IMR-90 (cell line): ENCODE measurements at regions not wholly inside any gene's neighbourhood (a gene's known extent, or its start where the extent isn't known, plus 50 kb on each side); places are given as distances from the start of the nearest gene placed in this dataset.

ENCODE experiments used
- ATAC-seq: fragments of 200-7000 bp; cut with Tn5 transposase; 2 replicates; pipeline ENCODE4 v1.9.1; 2020; ENCODE audit warnings: low read depth, mild to moderate bottlenecking, moderate library complexity
- BruUV-seq: library from RNA; stranded (reverse); fragments of 400-500 nt; replicated peaks from 2 replicates; lab custom pipeline; 2021; lab: Mats Ljungman, UMichigan
- CTCF ChIA-PET: fragments of 300-600 bp; formaldehyde crosslinking; extraction: SDS; loops from one replicate; lab custom pipeline; 2021; ENCODE audit warnings: antibody characterized with exemption; lab: Yijun Ruan, JAX
- POLR2A ChIA-PET: fragments of 300-600 bp; sonication (Branson Sonifier 250); formaldehyde crosslinking; loops from one replicate; lab custom pipeline; 2022; ENCODE audit warnings: antibody characterized with exemption; ENCODE audit not compliant: unreplicated experiment; lab: Charles Lee
- DNase-seq: peaks from one replicate; pipeline ENCODE4 v3.0.0; 2013
- H2AFZ ChIP-seq: replicated peaks from 2 replicates; pipeline ENCODE3; 2013; ENCODE audit warnings: low read length, mild to moderate bottlenecking; ENCODE audit not compliant: poor library complexity
- H2AK5ac ChIP-seq: 2 replicates; pipeline ENCODE4 v1.6.1; 2013; ENCODE audit warnings: low read depth, low read length, inconsistent platforms
- H2AK9ac ChIP-seq: replicated peaks from 2 replicates; pipeline ENCODE3; 2013; ENCODE audit warnings: mild to moderate bottlenecking, low read depth, low read length, moderate library complexity; ENCODE audit not compliant: poor library complexity
- H2BK120ac ChIP-seq: 2 replicates; pipeline ENCODE4 v1.6.1; 2013; ENCODE audit warnings: low read depth, low read length, inconsistent platforms
- H2BK15ac ChIP-seq: 3 replicates; pipeline ENCODE4 v1.6.1; 2013; ENCODE audit warnings: low read depth, low read length, inconsistent platforms
- H2BK20ac ChIP-seq: 2 replicates; pipeline ENCODE4 v1.6.1; 2013; ENCODE audit warnings: low read depth, mild to moderate bottlenecking, inconsistent platforms, low read length, moderate library complexity
- H2BK5ac ChIP-seq: 2 replicates; pipeline ENCODE4 v1.6.1; 2013; ENCODE audit warnings: mild to moderate bottlenecking, low read depth, low read length, inconsistent platforms; ENCODE audit not compliant: poor library complexity, severe bottlenecking
- H3K14ac ChIP-seq: replicated peaks from 2 replicates; pipeline ENCODE4 v1.6.1; 2013; ENCODE audit warnings: low read depth, low read length, inconsistent platforms
- H3K18ac ChIP-seq: 2 replicates; pipeline ENCODE4 v1.6.1; 2013; ENCODE audit warnings: low read depth, low read length, control low read depth
- H3K23ac ChIP-seq: 2 replicates; pipeline ENCODE4 v1.6.1; 2013; ENCODE audit warnings: low read depth, low read length, inconsistent platforms
- H3K27ac ChIP-seq: 2 replicates; pipeline ENCODE4 v1.5.1; 2013; ENCODE audit warnings: mild to moderate bottlenecking, control low read depth, low read length; ENCODE audit not compliant: insufficient read depth
- H3K27me3 ChIP-seq: 2 replicates; pipeline ENCODE4 v1.6.1; 2013; ENCODE audit warnings: low read length; ENCODE audit not compliant: control insufficient read depth, insufficient read depth
- H3K36me3 ChIP-seq: 2 replicates; pipeline ENCODE4 v1.6.1; 2013; ENCODE audit warnings: low read length, mixed read lengths; ENCODE audit not compliant: control insufficient read depth, insufficient read depth
- H3K4ac ChIP-seq: 2 replicates; pipeline ENCODE4 v1.6.1; 2013; ENCODE audit warnings: low read depth, low read length, inconsistent platforms
- H3K4me1 ChIP-seq: 2 replicates; pipeline ENCODE4 v1.6.1; 2013; ENCODE audit warnings: low read length, mixed read lengths; ENCODE audit not compliant: control insufficient read depth, insufficient read depth
- H3K4me2 ChIP-seq: 2 replicates; pipeline ENCODE4 v1.6.1; 2013; ENCODE audit warnings: low read depth, mild to moderate bottlenecking, control low read depth, low read length, moderate library complexity
- H3K4me3 ChIP-seq: 2 replicates; pipeline ENCODE4 v1.5.1; 2013; ENCODE audit warnings: low read depth, mild to moderate bottlenecking, control low read depth, low read length, moderate library complexity; ENCODE audit not compliant: insufficient read depth
- H3K56ac ChIP-seq: 2 replicates; pipeline ENCODE4 v1.6.1; 2013; ENCODE audit warnings: low read length, inconsistent platforms; ENCODE audit not compliant: insufficient read depth; ENCODE audit errors: extremely low read depth
- H3K79me1 ChIP-seq, 2 experiments: 2 replicates each; pipeline ENCODE4 v1.6.1; 2013; ENCODE audit warnings: low read length in 2 of 2, inconsistent platforms in 1 of 2, low read depth in 1 of 2
- H3K9ac ChIP-seq: 2 replicates; pipeline ENCODE4 v1.6.1; 2013; ENCODE audit warnings: low read depth, low read length, control low read depth
- H3K9me1 ChIP-seq: 2 replicates; pipeline ENCODE4 v1.6.1; 2013; ENCODE audit warnings: low read length, inconsistent platforms; ENCODE audit not compliant: insufficient read depth
- H3K9me3 ChIP-seq: 2 replicates; pipeline ENCODE4 v1.6.1; 2013; ENCODE audit warnings: low read length; ENCODE audit not compliant: control insufficient read depth, insufficient read depth
- H4K20me1 ChIP-seq: 2 replicates; pipeline ENCODE4 v1.6.1; 2013; ENCODE audit warnings: low read length, inconsistent platforms; ENCODE audit not compliant: insufficient read depth
- H4K5ac ChIP-seq: 2 replicates; pipeline ENCODE4 v1.6.1; 2013; ENCODE audit warnings: mild to moderate bottlenecking, low read depth, low read length, control low read depth
- H4K8ac ChIP-seq, 2 experiments: 2 replicates each; pipeline ENCODE4 v1.6.1; 2013; ENCODE audit warnings: low read depth in 2 of 2, low read length in 2 of 2, control low read depth in 1 of 2, inconsistent platforms in 1 of 2
- H4K91ac ChIP-seq: 2 replicates; pipeline ENCODE4 v1.6.1; 2013; ENCODE audit warnings: low read depth, low read length, inconsistent platforms; ENCODE audit not compliant: insufficient read depth
- CEBPB ChIP-seq: IDR thresholded peaks from 2 replicates; pipeline ENCODE4 v1.6.1; 2012; ENCODE audit warnings: low read depth, low read length, improper control_type of control experiment
- FOS ChIP-seq: fragments of 150-350 bp; IDR thresholded peaks from 2 replicates; pipeline ENCODE4 v1.6.1; 2016; ENCODE audit warnings: low read depth, low read length
- MAFK ChIP-seq: IDR thresholded peaks from 2 replicates; pipeline ENCODE4 v1.6.1; 2012; ENCODE audit warnings: low read depth, low read length, improper control_type of control experiment
- MAZ ChIP-seq: IDR thresholded peaks from 2 replicates; pipeline ENCODE4 v1.6.1; 2012; ENCODE audit warnings: low read depth, mild to moderate bottlenecking, low read length, improper control_type of control experiment, moderate library complexity, borderline replicate concordance
- NFE2L2 ChIP-seq: fragments of 150-350 bp; IDR thresholded peaks from 2 replicates; pipeline ENCODE4 v1.6.1; 2016; ENCODE audit warnings: low read depth, mild to moderate bottlenecking, low read length
- RAD21 ChIP-seq: IDR thresholded peaks from 2 replicates; pipeline ENCODE4 v1.6.1; 2012; ENCODE audit warnings: low read length, improper control_type of control experiment
- WGBS, 2 experiments: methylation state at CpG; one replicate each; pipeline versions ENCODE4 v1.1.5 to v1.1.7; 2013; ENCODE audit warnings: missing lambda C conversion rate in 2 of 2; ENCODE audit not compliant: insufficient read length in 1 of 2; ENCODE audit errors: extremely low coverage in 2 of 2; 5-methylcytosine and 5-hydroxymethylcytosine counted together
- dilution Hi-C: fragments of 300-500 bp; cut with HindIII; formaldehyde crosslinking; loops from one replicate; pipeline ENCODE4 v1.14.3; 2018; ENCODE audit warnings: low sequenced_read_pairs; ENCODE audit not compliant: unreplicated experiment
- in situ Hi-C: fragments of 300-500 bp; cut with MboI; formaldehyde crosslinking; loops from 3 replicates; pipeline ENCODE4 v1.14.3; 2019; ENCODE audit warnings: low sequenced_read_pairs, inconsistent platforms, mixed read lengths
- intact Hi-C: fragments of 100-400 bp; cut with micrococcal nuclease; formaldehyde crosslinking; loops from 2 replicates; pipeline ENCODE4 v1.10.0; 2022
- TF ChIP-seq, protein P1 (sequence below): fragments of 150-350 bp; IDR thresholded peaks from 2 replicates; pipeline ENCODE4 v1.6.1; 2016; ENCODE audit warnings: low read depth, mild to moderate bottlenecking, low read length, moderate library complexity, borderline replicate concordance

DNA sequence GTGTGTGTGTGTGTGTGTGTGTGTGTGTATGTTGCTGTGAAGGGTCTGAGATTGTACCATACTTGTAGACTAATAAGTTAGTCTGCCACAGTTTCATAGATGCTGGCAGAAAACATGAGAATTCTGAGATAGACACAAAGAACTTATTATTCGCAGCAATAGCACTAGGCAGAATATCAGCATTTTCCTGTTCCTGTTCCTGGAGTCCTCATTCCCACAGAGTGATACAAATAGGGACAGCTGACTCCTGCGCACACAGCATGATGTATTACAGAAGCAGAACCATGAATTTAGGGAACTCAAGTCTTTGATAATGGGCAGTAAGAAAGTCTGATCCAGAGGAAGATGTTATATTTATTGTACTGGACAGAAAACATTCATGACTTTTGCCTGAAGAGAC, 1466.3 kb downstream of the DPP10 start:
- no peak overlapping the region for H2AK5ac ChIP-seq
- intact Hi-C loops, result no loop called here
- no peak overlapping the region for H4K5ac ChIP-seq
- H4K91ac ChIP-seq, result no peak overlapping the region
- H3K9me1 ChIP-seq, result no peaks in the 10 kb centered on the region
- DNase-seq (no peak), ATAC-seq (no peak)
- dilution Hi-C loops, result no loop called here
- H2BK20ac ChIP-seq, result no peak overlapping the region
- ChIA-PET CTCF (no interaction called here), POLR2A (no interaction called here)
- TF ChIP-seq, protein P1, sequence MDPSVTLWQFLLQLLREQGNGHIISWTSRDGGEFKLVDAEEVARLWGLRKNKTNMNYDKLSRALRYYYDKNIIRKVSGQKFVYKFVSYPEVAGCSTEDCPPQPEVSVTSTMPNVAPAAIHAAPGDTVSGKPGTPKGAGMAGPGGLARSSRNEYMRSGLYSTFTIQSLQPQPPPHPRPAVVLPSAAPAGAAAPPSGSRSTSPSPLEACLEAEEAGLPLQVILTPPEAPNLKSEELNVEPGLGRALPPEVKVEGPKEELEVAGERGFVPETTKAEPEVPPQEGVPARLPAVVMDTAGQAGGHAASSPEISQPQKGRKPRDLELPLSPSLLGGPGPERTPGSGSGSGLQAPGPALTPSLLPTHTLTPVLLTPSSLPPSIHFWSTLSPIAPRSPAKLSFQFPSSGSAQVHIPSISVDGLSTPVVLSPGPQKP, result no peak
- TF ChIP-seq MAZ (no peak), FOS (no peak), MAFK (no peak), CEBPB (no peak), RAD21 (no peak), NFE2L2 (no peak)
- no peak overlapping the region for H2AK9ac ChIP-seq
- no peak overlapping the region for H3K56ac ChIP-seq
- H3K27me3 ChIP-seq, result no peaks in the 10 kb centered on the region
- no TSS peak for BruUV-seq
- H3K23ac ChIP-seq, result no peak overlapping the region
- no peak overlapping the region for H3K9ac ChIP-seq
- no CpG with 5 or more reads among the region's 2 CpGs for WGBS, 2 experiments
- no peak overlapping the region for H3K27ac ChIP-seq
- H2AFZ ChIP-seq, result no peak overlapping the region
- no peak overlapping the region for H4K8ac ChIP-seq
- no peaks in the 10 kb centered on the region for H3K9me3 ChIP-seq
- no peak overlapping the region for H3K4me2 ChIP-seq
- in situ Hi-C loops, result no loop called here
- H3K4me3 ChIP-seq, result no peak overlapping the region
- no peaks in the 10 kb centered on the region for H3K79me1 ChIP-seq
- H3K4me1 ChIP-seq, result no peaks in the 10 kb centered on the region
- H3K4ac ChIP-seq, result no peak overlapping the region
- H3K36me3 ChIP-seq, result no peaks in the 10 kb centered on the region
- no peak overlapping the region for H2BK15ac ChIP-seq
- H3K14ac ChIP-seq, result no peak overlapping the region
- H2BK5ac ChIP-seq, result no peak overlapping the region
- no peaks in the 10 kb centered on the region for H4K20me1 ChIP-seq
- no peak overlapping the region for H2BK120ac ChIP-seq
- no peak overlapping the region for H3K18ac ChIP-seq
